Fibroblast of skin of abdomen (primary cell): ENCODE measurements at regions not wholly inside any gene's neighbourhood (a gene's known extent, or its start where the extent isn't known, plus 50 kb on each side); places are given as distances from the start of the nearest gene placed in this dataset.
A peak's percentile ranks its signal among the peaks of the same experiment; 100 is the strongest.

Experiments used
- DNase-seq: peaks from one replicate; pipeline ENCODE4 v3.0.0-alpha.2; 2013

GRCh38 chr17:21517538-21518293, 141.6 kb downstream of the KCNJ12 start:
- DNase-seq: no peak

- no peak for DNase-seq
Observed at GRCh38 chr17:21522755-21523336, 146.7 kb downstream of the KCNJ12 start.

GRCh38 chr17:21523497-21524210, 147.5 kb downstream of the KCNJ12 start:
- DNase-seq: no peak

GRCh38 chr17:21524211-21524591, 148.0 kb downstream of the KCNJ12 start:
- DNase-seq: no peak

- DNase-seq: no peak
Observed at GRCh38 chr17:21525464-21526130, 149.4 kb downstream of the KCNJ12 start.

- no peak for DNase-seq
Observed at GRCh38 chr17:21528031-21528695, 152.0 kb downstream of the KCNJ12 start.

- no peak for DNase-seq
Observed at GRCh38 chr17:21530311-21530710, 154.2 kb downstream of the KCNJ12 start.

GRCh38 chr17:21530841-21531240, 154.7 kb downstream of the KCNJ12 start:
- no peak for DNase-seq

GRCh38 chr17:21532763-21533385, 156.7 kb downstream of the KCNJ12 start:
- DNase-seq: no peak

- DNase-seq: no peak
Observed at GRCh38 chr17:21535686-21536375, 156.5 kb upstream of the KCNJ18 start.

- no peak for DNase-seq
Observed at GRCh38 chr17:21537302-21537701, 155.0 kb upstream of the KCNJ18 start.

- DNase-seq: no peak
Observed at GRCh38 chr17:21538615-21539014, 153.7 kb upstream of the KCNJ18 start.

GRCh38 chr17:21539146-21539545, 153.2 kb upstream of the KCNJ18 start:
- no peak for DNase-seq

- no peak for DNase-seq
Observed at GRCh38 chr17:21540502-21540901, 151.8 kb upstream of the KCNJ18 start.

GRCh38 chr17:21542070-21542469, 150.3 kb upstream of the KCNJ18 start:
- no peak for DNase-seq

GRCh38 chr17:21542991-21543390, 149.3 kb upstream of the KCNJ18 start:
- no peak for DNase-seq

- no peak for DNase-seq
Observed at GRCh38 chr17:21545064-21545463, 147.3 kb upstream of the KCNJ18 start.

- no peak for DNase-seq
Observed at GRCh38 chr17:21548236-21548635, 144.1 kb upstream of the KCNJ18 start.

GRCh38 chr17:21549107-21549687, 143.1 kb upstream of the KCNJ18 start:
- peak; percentile 80 for DNase-seq

GRCh38 chr17:21550031-21550430, 142.3 kb upstream of the KCNJ18 start:
- peak; percentile 83 for DNase-seq
